GM12878 (cell line): ENCODE measurements at regions not wholly inside any gene's neighbourhood (a gene's known extent, or its start where the extent isn't known, plus 50 kb on each side); places are given as distances from the start of the nearest gene placed in this dataset.

Source experiments
- ATAC-seq: fragments of 200-7000 bp; cut with Tn5 transposase; 3 replicates; pipeline ENCODE4 v1.9.1; 2020; ENCODE audit warnings: mild to moderate bottlenecking, moderate library complexity
- BruUV-seq: library from RNA; stranded (reverse); fragments of 400-500 nt; replicated peaks from 2 replicates; lab custom pipeline; 2021; lab: Mats Ljungman, UMichigan
- CTCF ChIA-PET: fragments of 300-600 bp; sonication (Branson Sonifier 250); formaldehyde crosslinking; extraction: SDS; loops from one replicate; lab custom pipeline; 2021; ENCODE audit warnings: inconsistent platforms; lab: Yijun Ruan, JAX
- POLR2A ChIA-PET: fragments of 350-600 bp; formaldehyde crosslinking; extraction: SDS; loops from one replicate; lab custom pipeline; 2021; ENCODE audit warnings: inconsistent platforms; lab: Charles Lee
- RAD21 ChIA-PET: fragments of 300-600 bp; sonication (Branson Sonifier 250); formaldehyde crosslinking; loops from one replicate; lab custom pipeline; 2023; ENCODE audit warnings: antibody characterized with exemption; ENCODE audit not compliant: unreplicated experiment; lab: Charles Lee
- SMC1A ChIA-PET: fragments of 300-600 bp; sonication (Branson Sonifier 250); formaldehyde crosslinking; loops from one replicate; lab custom pipeline; 2023; ENCODE audit not compliant: unreplicated experiment, uncharacterized antibody; lab: Charles Lee
- DNase-seq: peaks from one replicate; pipeline ENCODE4 v3.0.0-alpha.2; 2011; ENCODE audit warnings: low read depth, low spot score
- FAIRE-seq: peaks from 3 replicates; lab custom pipeline; 2011; peaks lifted over from hg19 to GRCh38; lab: Jason Lieb, UNC
- H2AFZ ChIP-seq: 2 replicates; pipeline ENCODE4 v1.6.0; 2011; ENCODE audit warnings: low read depth, low read length, control low read depth; ENCODE audit not compliant: control insufficient read depth
- H3K27ac ChIP-seq: 2 replicates; pipeline ENCODE4 v1.5.1; 2011; ENCODE audit warnings: control low read depth; ENCODE audit not compliant: control insufficient read depth, insufficient read depth
- H3K27me3 ChIP-seq, 2 experiments: replicated peaks in 1 of 2; 2 replicates each; pipeline versions ENCODE4 v1.6.0 to v1.6.1; 2011; ENCODE audit warnings: low read length in 1 of 2; ENCODE audit not compliant: control insufficient read depth in 2 of 2, insufficient read depth in 2 of 2
- H3K36me3 ChIP-seq, 2 experiments: 2 replicates each; pipeline ENCODE4 v1.5.1; 2011; ENCODE audit warnings: low read length in 1 of 2; ENCODE audit not compliant: control insufficient read depth in 2 of 2, insufficient read depth in 2 of 2
- H3K4me1 ChIP-seq: 2 replicates; pipeline ENCODE4 v1.6.1; 2011; ENCODE audit warnings: mild to moderate bottlenecking, low read length, moderate library complexity, mixed read lengths; ENCODE audit not compliant: control insufficient read depth, insufficient read depth
- H3K4me2 ChIP-seq: 2 replicates; pipeline ENCODE4 v1.6.0; 2011; ENCODE audit warnings: control low read depth; ENCODE audit not compliant: control insufficient read depth, insufficient read depth
- H3K4me3 ChIP-seq: fragments of 200-600 bp; sonication (generic); 2 replicates; pipeline ENCODE4 v1.5.1; 2016
- H3K79me2 ChIP-seq: 2 replicates; pipeline ENCODE4 v1.6.0; 2011; ENCODE audit warnings: low read length; ENCODE audit not compliant: control insufficient read depth, insufficient read depth
- H3K9ac ChIP-seq: 2 replicates; pipeline ENCODE4 v1.8.0; 2011; ENCODE audit warnings: low read length, control low read depth, mixed read lengths; ENCODE audit not compliant: control insufficient read depth, insufficient read depth
- H3K9me3 ChIP-seq: replicated peaks from 3 replicates; pipeline ENCODE4 v1.5.1; 2011; ENCODE audit warnings: mild to moderate bottlenecking, low read length; ENCODE audit not compliant: control insufficient read depth, insufficient read depth
- H4K20me1 ChIP-seq: 2 replicates; pipeline ENCODE4 v1.6.0; 2011; ENCODE audit not compliant: control insufficient read depth, insufficient read depth
- CREM ChIP-seq: IDR thresholded peaks from 2 replicates; pipeline ENCODE4 v1.6.1; 2014; ENCODE audit warnings: antibody characterized with exemption, low read depth
- HDAC2 ChIP-seq: fragments of 200-600 bp; sonication (generic); IDR thresholded peaks from 2 replicates; pipeline ENCODE4 v1.6.1; 2017
- IRF4 ChIP-seq: IDR thresholded peaks from 2 replicates; pipeline ENCODE4 v1.6.1; 2011; ENCODE audit warnings: low read depth, low read length
- MLLT1 ChIP-seq: fragments of 450-650 bp; IDR thresholded peaks from 2 replicates; pipeline ENCODE4 v1.6.1; 2016; ENCODE audit warnings: mild to moderate bottlenecking
- SP1 ChIP-seq: IDR thresholded peaks from one replicate; pipeline ENCODE4 v1.6.1; 2011; ENCODE audit warnings: low read depth, low read length
- STAT3 ChIP-seq: IDR thresholded peaks from 2 replicates; pipeline ENCODE4 v1.6.1; 2011; ENCODE audit warnings: low read depth, low read length, improper control_type of control experiment
- SUPT20H ChIP-seq: IDR thresholded peaks from 2 replicates; pipeline ENCODE4 v1.6.1; 2011; ENCODE audit warnings: low read depth, mild to moderate bottlenecking, low read length, moderate library complexity, borderline replicate concordance; ENCODE audit not compliant: control insufficient read depth
- TCF3 ChIP-seq: IDR thresholded peaks from 2 replicates; pipeline ENCODE4 v1.6.1; 2012; ENCODE audit warnings: low read depth, mild to moderate bottlenecking, low read length, borderline replicate concordance; ENCODE audit not compliant: insufficient read depth
- ZNF687 ChIP-seq: fragments of 450-650 bp; IDR thresholded peaks from 2 replicates; pipeline ENCODE4 v1.6.1; 2017; ENCODE audit warnings: mild to moderate bottlenecking, moderate library complexity
- WGBS: methylation state at CpG from one replicate; pipeline ENCODE4 v1.1.6; 2016; ENCODE audit warnings: low lambda C conversion rate; ENCODE audit not compliant: insufficient replicate concordance, insufficient coverage; ENCODE audit errors: missing lambda C conversion rate; 5-methylcytosine and 5-hydroxymethylcytosine counted together
- in situ Hi-C: fragments of 300-500 bp; cut with MboI; formaldehyde crosslinking; loops from 9 replicates; pipeline ENCODE4 v1.14.3; 2018; ENCODE audit warnings: mixed read lengths
- intact Hi-C: fragments of 100-400 bp; cut with micrococcal nuclease; formaldehyde crosslinking; loops from one replicate; pipeline ENCODE4 v1.14.2; 2022; ENCODE audit not compliant: unreplicated experiment
- TF ChIP-seq, protein P1 (sequence below): IDR thresholded peaks from 2 replicates; pipeline ENCODE4 v1.6.1; 2012; ENCODE audit warnings: mild to moderate bottlenecking, low read depth, low read length

- DNase-seq: no peak
- ChIA-PET SMC1A (no interaction called here), RAD21 (no interaction called here), CTCF (no interaction called here), POLR2A (no interaction called here)
- no peaks in the 10 kb centered on the region for H3K27me3 ChIP-seq
- H3K4me3 ChIP-seq: no peak overlapping the region
- 6% methylated on average over 10 of the region's 10 CpGs for WGBS
- in situ Hi-C loops: no loop called here
- H3K36me3 ChIP-seq: no peaks in the 10 kb centered on the region
- H3K79me2 ChIP-seq: no peaks in the 10 kb centered on the region
- H3K4me2 ChIP-seq: no peak overlapping the region
- no peak for ATAC-seq
- no peak overlapping the region for H2AFZ ChIP-seq
- intact Hi-C loops: no loop called here
- no peaks in the 10 kb centered on the region for H3K9me3 ChIP-seq
- no TSS peak for BruUV-seq
- no peak overlapping the region for H3K27ac ChIP-seq
- H3K9ac ChIP-seq: no peak overlapping the region
- H4K20me1 ChIP-seq: no peaks in the 10 kb centered on the region
- H3K4me1 ChIP-seq: no peaks in the 10 kb centered on the region
- FAIRE-seq: no peak
- TF ChIP-seq TCF3 (no peak), CREM (no peak), SUPT20H (no peak), HDAC2 (no peak), MLLT1 (no peak), STAT3 (no peak)
Measured at GRCh38 chr22:27262361-27262760, 539.2 kb downstream of the MN1 start.

GRCh38 chr22:27264184-27264583 is 537.4 kb downstream of the MN1 start:
- no peak overlapping the region for H2AFZ ChIP-seq
- DNase-seq (no peak), ATAC-seq (no peak), FAIRE-seq (no peak)
- no peaks in the 10 kb centered on the region for H3K27me3 ChIP-seq
- no peak overlapping the region for H3K9ac ChIP-seq
- no peak overlapping the region for H3K4me3 ChIP-seq
- in situ Hi-C loops (no loop called here), intact Hi-C loops (no loop called here)
- no peaks in the 10 kb centered on the region for H3K36me3 ChIP-seq
- 22% methylated on average over 5 of the region's 6 CpGs for WGBS
- ChIA-PET CTCF (no interaction called here), RAD21 (no interaction called here), POLR2A (no interaction called here), SMC1A (no interaction called here)
- H3K4me2 ChIP-seq: no peak overlapping the region
- no peaks in the 10 kb centered on the region for H3K4me1 ChIP-seq
- BruUV-seq: no TSS peak
- H3K79me2 ChIP-seq: no peaks in the 10 kb centered on the region
- H3K9me3 ChIP-seq: no peaks in the 10 kb centered on the region; the same call in 2 of the 3 replicates
- H4K20me1 ChIP-seq: no peaks in the 10 kb centered on the region
- H3K27ac ChIP-seq: no peak overlapping the region
- TF ChIP-seq ZNF687: no peak
- no peak for TF ChIP-seq IRF4
- TF ChIP-seq, protein P1, sequence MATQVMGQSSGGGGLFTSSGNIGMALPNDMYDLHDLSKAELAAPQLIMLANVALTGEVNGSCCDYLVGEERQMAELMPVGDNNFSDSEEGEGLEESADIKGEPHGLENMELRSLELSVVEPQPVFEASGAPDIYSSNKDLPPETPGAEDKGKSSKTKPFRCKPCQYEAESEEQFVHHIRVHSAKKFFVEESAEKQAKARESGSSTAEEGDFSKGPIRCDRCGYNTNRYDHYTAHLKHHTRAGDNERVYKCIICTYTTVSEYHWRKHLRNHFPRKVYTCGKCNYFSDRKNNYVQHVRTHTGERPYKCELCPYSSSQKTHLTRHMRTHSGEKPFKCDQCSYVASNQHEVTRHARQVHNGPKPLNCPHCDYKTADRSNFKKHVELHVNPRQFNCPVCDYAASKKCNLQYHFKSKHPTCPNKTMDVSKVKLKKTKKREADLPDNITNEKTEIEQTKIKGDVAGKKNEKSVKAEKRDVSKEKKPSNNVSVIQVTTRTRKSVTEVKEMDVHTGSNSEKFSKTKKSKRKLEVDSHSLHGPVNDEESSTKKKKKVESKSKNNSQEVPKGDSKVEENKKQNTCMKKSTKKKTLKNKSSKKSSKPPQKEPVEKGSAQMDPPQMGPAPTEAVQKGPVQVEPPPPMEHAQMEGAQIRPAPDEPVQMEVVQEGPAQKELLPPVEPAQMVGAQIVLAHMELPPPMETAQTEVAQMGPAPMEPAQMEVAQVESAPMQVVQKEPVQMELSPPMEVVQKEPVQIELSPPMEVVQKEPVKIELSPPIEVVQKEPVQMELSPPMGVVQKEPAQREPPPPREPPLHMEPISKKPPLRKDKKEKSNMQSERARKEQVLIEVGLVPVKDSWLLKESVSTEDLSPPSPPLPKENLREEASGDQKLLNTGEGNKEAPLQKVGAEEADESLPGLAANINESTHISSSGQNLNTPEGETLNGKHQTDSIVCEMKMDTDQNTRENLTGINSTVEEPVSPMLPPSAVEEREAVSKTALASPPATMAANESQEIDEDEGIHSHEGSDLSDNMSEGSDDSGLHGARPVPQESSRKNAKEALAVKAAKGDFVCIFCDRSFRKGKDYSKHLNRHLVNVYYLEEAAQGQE: no peak
- TF ChIP-seq SP1: no peak
